H1 (cell line): ENCODE measurements at regions not wholly inside any gene's neighbourhood (a gene's known extent, or its start where the extent isn't known, plus 50 kb on each side); places are given as distances from the start of the nearest gene placed in this dataset.

Experiments
- CBX5 ChIP-seq: fragments of 300-800, 300-1000 bp; sonication (generic); IDR thresholded peaks from 2 replicates; pipeline ENCODE4 v1.7.1; 2016; ENCODE audit warnings: antibody characterized with exemption, low read length, low read depth
- CBX8 ChIP-seq: fragments of 300-800, 300-1000 bp; sonication (generic); IDR thresholded peaks from 2 replicates; pipeline ENCODE4 v1.7.1; 2016; ENCODE audit warnings: low read depth, low read length, borderline replicate concordance
- CEBPB ChIP-seq: IDR thresholded peaks from 2 replicates; pipeline ENCODE4 v1.6.1; 2012; ENCODE audit warnings: low read depth, low read length
- EP300 ChIP-seq, 2 experiments: IDR thresholded peaks; 1 replicate in 1 of 2; 2 replicates in 1 of 2; pipeline ENCODE4 v1.6.1; 2011 to 2012; ENCODE audit warnings: low read depth in 2 of 2, low read length in 2 of 2, mild to moderate bottlenecking in 2 of 2, borderline replicate concordance in 1 of 2, inconsistent platforms in 1 of 2, moderate library complexity in 1 of 2
- FOSL1 ChIP-seq: IDR thresholded peaks from 2 replicates; pipeline ENCODE4 v1.6.1; 2011; ENCODE audit warnings: mild to moderate bottlenecking, low read depth, low read length, moderate library complexity; ENCODE audit not compliant: insufficient read depth
- HDAC2 ChIP-seq, 2 experiments: fragments of 300-600 bp in 1 of 2; sonication (generic) in 1 of 2; IDR thresholded peaks; 2 replicates each; pipeline ENCODE4 v1.6.1; 2011 to 2012; ENCODE audit warnings: low read depth in 2 of 2, low read length in 2 of 2, mild to moderate bottlenecking in 2 of 2, moderate library complexity in 2 of 2, borderline replicate concordance in 1 of 2, inconsistent platforms in 1 of 2
- JUND ChIP-seq: IDR thresholded peaks from 2 replicates; pipeline ENCODE4 v1.6.1; 2011; ENCODE audit warnings: mild to moderate bottlenecking, improper control_type of control experiment, low read length
- KDM1A ChIP-seq: fragments of 200-600, 300-600 bp; sonication (generic); IDR thresholded peaks from 2 replicates; pipeline ENCODE4 v1.7.1; 2016; ENCODE audit warnings: mild to moderate bottlenecking, low read length, borderline replicate concordance
- KDM4A ChIP-seq: IDR thresholded peaks from one replicate; pipeline ENCODE4 v1.7.1; 2012; ENCODE audit warnings: low read depth, mild to moderate bottlenecking, moderate library complexity, low read length, inconsistent platforms; ENCODE audit not compliant: severe bottlenecking
- NANOG ChIP-seq: IDR thresholded peaks from 2 replicates; pipeline ENCODE4 v1.6.1; 2011; ENCODE audit warnings: low read length, low read depth, mild to moderate bottlenecking, inconsistent platforms; ENCODE audit not compliant: insufficient read depth, poor library complexity, severe bottlenecking
- POLR2A ChIP-seq, 2 experiments: IDR thresholded peaks; 1 replicate in 1 of 2; 2 replicates in 1 of 2; pipeline ENCODE4 v1.6.1; 2011; ENCODE audit warnings: low read depth in 2 of 2, low read length in 2 of 2, mild to moderate bottlenecking in 2 of 2; ENCODE audit errors: control extremely low read depth in 1 of 2
- POLR2AphosphoS5 ChIP-seq: IDR thresholded peaks from 2 replicates; pipeline ENCODE4 v1.6.1; 2011; ENCODE audit warnings: low read depth, low read length
- RBBP5 ChIP-seq: IDR thresholded peaks from 2 replicates; pipeline ENCODE4 v1.7.1; 2012; ENCODE audit warnings: low read depth, mild to moderate bottlenecking, inconsistent platforms, low read length, moderate library complexity, borderline replicate concordance
- RNF2 ChIP-seq: fragments of 200-900, 300-1000 bp; sonication (generic); IDR thresholded peaks from 2 replicates; pipeline ENCODE4 v1.7.1; 2016; ENCODE audit warnings: borderline replicate concordance, low read depth, mild to moderate bottlenecking, antibody characterized with exemption, low read length; ENCODE audit not compliant: poor library complexity, severe bottlenecking; ENCODE audit errors: missing control alignments
- RXRA ChIP-seq: IDR thresholded peaks from 2 replicates; pipeline ENCODE4 v1.6.1; 2011; ENCODE audit warnings: low read depth, mild to moderate bottlenecking, low read length, moderate library complexity; ENCODE audit not compliant: insufficient read depth
- SAP30 ChIP-seq: fragments of 300-600 bp; sonication (generic); IDR thresholded peaks from 2 replicates; pipeline ENCODE4 v1.7.1; 2012; ENCODE audit warnings: low read length, moderate library complexity, mild to moderate bottlenecking, inconsistent platforms; ENCODE audit not compliant: insufficient read depth, insufficient replicate concordance
- SIN3A ChIP-seq, 2 experiments: IDR thresholded peaks in 1 of 2; conservative IDR thresholded peaks in 1 of 2; 2 replicates each; pipeline ENCODE4 v1.6.1; 2011 to 2012; ENCODE audit warnings: low read length in 2 of 2, improper control_type of control experiment in 1 of 2, low read depth in 1 of 2, mild to moderate bottlenecking in 1 of 2
- SIX5 ChIP-seq: IDR thresholded peaks from 2 replicates; pipeline ENCODE4 v1.6.1; 2011; ENCODE audit warnings: mild to moderate bottlenecking, low read depth, low read length
- SP1 ChIP-seq: IDR thresholded peaks from 2 replicates; pipeline ENCODE4 v1.6.1; 2011; ENCODE audit warnings: low read depth, low read length
- SP4 ChIP-seq: IDR thresholded peaks from 2 replicates; pipeline ENCODE4 v1.6.1; 2012; ENCODE audit warnings: low read length, inconsistent platforms
- TAF1 ChIP-seq: IDR thresholded peaks from 2 replicates; pipeline ENCODE4 v1.6.1; 2011; ENCODE audit warnings: mild to moderate bottlenecking, low read depth, low read length
- TAF7 ChIP-seq: optimal IDR thresholded peaks from 2 replicates; pipeline ENCODE3; 2011; ENCODE audit warnings: low read depth, mild to moderate bottlenecking, inconsistent platforms, low read length, moderate library complexity, borderline replicate concordance
- TF ChIP-seq, protein P1 (sequence below): IDR thresholded peaks from 2 replicates; pipeline ENCODE4 v1.6.1; 2012; ENCODE audit warnings: inconsistent platforms
- TF ChIP-seq, protein P2 (sequence below): IDR thresholded peaks from 2 replicates; pipeline ENCODE4 v1.6.1; 2012; ENCODE audit warnings: inconsistent platforms

DNA sequence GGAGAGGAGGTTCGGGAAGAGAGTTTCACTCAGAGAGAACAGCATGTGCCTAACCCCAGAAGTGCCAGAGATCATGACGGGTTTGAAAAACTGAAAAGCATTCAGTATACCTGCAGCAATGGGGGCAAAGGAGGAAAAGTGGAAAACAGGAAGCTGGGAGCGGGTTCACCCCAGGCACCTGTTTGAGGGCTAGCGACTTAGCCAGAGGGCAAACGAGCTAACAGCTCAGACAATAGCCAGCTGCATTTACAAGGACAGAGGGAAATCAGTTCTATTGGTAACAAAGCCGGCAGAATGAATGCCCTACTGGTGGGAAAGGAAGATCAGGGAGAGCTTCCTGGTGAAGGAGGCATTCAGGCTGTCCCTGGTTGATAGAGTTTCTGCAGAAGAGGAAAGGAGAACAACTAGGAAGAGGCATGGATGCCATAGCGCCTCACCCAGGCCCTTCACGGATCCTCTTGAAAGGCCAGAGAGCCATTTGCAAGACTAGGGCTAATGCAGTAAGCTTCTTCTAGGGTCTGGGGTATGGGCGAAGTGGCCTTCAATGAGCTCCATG lies 141.7 kb upstream of the ADRA1B start (continued):
- TF ChIP-seq SIN3A (conservative IDR thresholded peaks at IDR 0.05 in 1 of 2, IDR thresholded peaks at IDR 0.05 in 1 of 2; ENCODE audit: low read depth in 1 of 2, low read length in 2 of 2) (no peak), SP4 (no peak), CEBPB (no peak), FOSL1 (no peak), SP1 (no peak), KDM4A (no peak), SIX5 (no peak), CBX5 (no peak), POLR2A (IDR thresholded peaks at IDR 0.05; ENCODE audit: control extremely low read depth in 1 of 2, low read depth in 2 of 2, low read length in 2 of 2) (no peak), HDAC2 (IDR thresholded peaks at IDR 0.05; ENCODE audit: borderline replicate concordance in 1 of 2, low read depth in 2 of 2, low read length in 2 of 2) (no peak), CBX8 (no peak), EP300 (IDR thresholded peaks at IDR 0.05; ENCODE audit: borderline replicate concordance in 1 of 2, low read depth in 2 of 2, low read length in 2 of 2) (no peak), RXRA (no peak), JUND (no peak), NANOG (no peak), TAF7 (no peak), POLR2AphosphoS5 (no peak), TAF1 (no peak), RBBP5 (no peak), SAP30 (no peak), RNF2 (no peak), KDM1A (no peak)
- TF ChIP-seq, protein P1, sequence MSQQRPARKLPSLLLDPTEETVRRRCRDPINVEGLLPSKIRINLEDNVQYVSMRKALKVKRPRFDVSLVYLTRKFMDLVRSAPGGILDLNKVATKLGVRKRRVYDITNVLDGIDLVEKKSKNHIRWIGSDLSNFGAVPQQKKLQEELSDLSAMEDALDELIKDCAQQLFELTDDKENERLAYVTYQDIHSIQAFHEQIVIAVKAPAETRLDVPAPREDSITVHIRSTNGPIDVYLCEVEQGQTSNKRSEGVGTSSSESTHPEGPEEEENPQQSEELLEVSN: 0 out of 2 replicates have a peak, but pooled peaks have one; percentile 33
- TF ChIP-seq, protein P2, sequence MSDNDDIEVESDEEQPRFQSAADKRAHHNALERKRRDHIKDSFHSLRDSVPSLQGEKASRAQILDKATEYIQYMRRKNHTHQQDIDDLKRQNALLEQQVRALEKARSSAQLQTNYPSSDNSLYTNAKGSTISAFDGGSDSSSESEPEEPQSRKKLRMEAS: peak; percentile 9; the same call in 1 of the 2 replicates
